ENCODE measurements at regions not wholly inside any gene's neighbourhood (a gene's known extent, or its start where the extent isn't known, plus 50 kb on each side); places are given as distances from the start of the nearest gene placed in this dataset.

GRCh38 chr7:81468526-81468925, 301.3 kb downstream of the HGF start:
- no peak for TF ChIP-seq ZNF512 (CRISPR knock-in tag; IDR thresholded peaks at IDR 0.05; ENCODE audit: borderline replicate concordance)
- no peak for TF ChIP-seq ATF3 (CRISPR knock-in tag; conservative IDR thresholded peaks at IDR 0.05)
- no peak for TF ChIP-seq FOXP4 (CRISPR knock-in tag; IDR thresholded peaks at IDR 0.05)
- no peak for TF ChIP-seq ZNF263 (CRISPR knock-in tag; IDR thresholded peaks at IDR 0.05; ENCODE audit: low read depth)
- TF ChIP-seq NR2C2 (CRISPR knock-in tag; IDR thresholded peaks at IDR 0.05), result no peak
- TF ChIP-seq CTCF (IDR thresholded peaks at IDR 0.05), result no peak
- TF ChIP-seq ZNF138 (CRISPR knock-in tag; conservative IDR thresholded peaks at IDR 0.05), result no peak
- no peak for TF ChIP-seq FOXK1 (CRISPR knock-in tag; IDR thresholded peaks at IDR 0.05)
- TF ChIP-seq ATF1 (CRISPR knock-in tag; IDR thresholded peaks at IDR 0.05), result no peak
- no peak for TF ChIP-seq ELF4 (CRISPR knock-in tag; IDR thresholded peaks at IDR 0.05; ENCODE audit: low read depth)
- no peak for TF ChIP-seq MAX (CRISPR knock-in tag; IDR thresholded peaks at IDR 0.05)
